ENCODE measurements at regions not wholly inside any gene's neighbourhood (a gene's known extent, or its start where the extent isn't known, plus 50 kb on each side); places are given as distances from the start of the nearest gene placed in this dataset.

DNA sequence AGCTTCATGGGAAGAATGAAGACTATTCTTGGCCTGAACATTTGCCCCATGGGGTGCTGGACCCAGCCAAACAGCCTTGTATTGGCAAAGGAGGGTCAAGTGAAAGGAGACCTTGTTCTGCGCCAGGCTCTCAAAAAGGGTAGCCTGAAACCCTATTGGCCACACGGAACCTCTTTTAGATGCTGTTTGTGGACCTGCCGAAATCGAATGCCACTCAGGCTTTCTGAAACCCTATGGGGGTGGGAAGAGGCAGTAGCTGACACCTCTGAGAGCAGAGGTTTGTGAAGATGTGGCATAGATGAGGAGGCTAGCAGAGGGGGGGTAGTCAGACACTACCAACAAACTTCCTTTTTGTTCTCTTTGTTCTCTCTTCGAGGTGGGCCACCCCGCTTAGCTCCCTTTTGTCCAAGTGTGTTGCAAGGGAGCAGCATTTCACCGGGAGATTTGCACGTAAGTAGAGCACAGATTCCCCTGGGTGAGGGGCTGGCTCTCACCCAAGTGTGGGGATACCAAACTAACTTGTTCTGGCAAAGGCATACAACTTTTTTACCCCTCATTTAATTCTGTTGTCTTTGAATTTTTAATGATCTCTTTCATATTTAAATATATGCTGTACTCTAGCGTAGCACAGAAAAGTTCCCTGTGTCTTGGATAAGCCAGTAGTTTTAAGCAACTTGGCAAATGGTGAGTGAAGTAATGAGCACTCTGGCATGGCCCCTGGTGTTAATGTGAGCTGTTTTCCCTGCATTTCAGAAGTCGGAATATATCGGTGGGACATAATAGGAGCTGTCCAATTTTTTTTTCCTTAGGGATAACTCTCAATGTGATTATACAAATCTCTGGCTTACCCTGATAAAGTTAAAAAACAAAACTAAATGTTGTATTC lies 107.7 kb downstream of the SEPTIN7 start:
- ChIA-PET CTCF (ENCODE audit: low intra/inter-chr PET ratio) (no interaction called here), POLR2A (interaction anchor here (0.6 to 1.1 kb wide), 2 partner anchors 14 to 427 kb away, joined by 3 read pairs; no protein-coding TSS in a partner anchor)
- H3K79me2 ChIP-seq (ENCODE audit: control insufficient read depth, insufficient read depth, low read length): no peaks in the 10 kb centered on the region
- peaks cover 17% of the 10 kb centered on the region; the same call in 2 of the 3 replicates for H3K36me3 ChIP-seq (ENCODE audit: control insufficient read depth, insufficient read depth, low read length)
- no peaks in the 10 kb centered on the region for H4K20me1 ChIP-seq (replicated peaks; ENCODE audit: control insufficient read depth, insufficient read depth, low read length)
- ATAC-seq (no peak), DNase-seq (ENCODE audit: extremely low read depth in 1 of 4, low spot score in 3 of 4) (no peak), FAIRE-seq (no peak)
- no peaks in the 10 kb centered on the region for H3K9me1 ChIP-seq (ENCODE audit: control insufficient read depth, insufficient read depth, low read length)
- H3K9ac ChIP-seq (ENCODE audit: insufficient read depth in 1 of 2, low read depth in 2 of 2, low read length in 2 of 2): no peak overlapping the region
- WGBS (ENCODE audit: insufficient coverage, low coverage, missing lambda C conversion rate): 22% methylated on average over 11 of the region's 11 CpGs
- H2AFZ ChIP-seq (ENCODE audit: low read depth, low read length): no peak overlapping the region
- no peak overlapping the region for H3K4me3 ChIP-seq
- no peak for TF ChIP-seq ZNF282 (CRISPR knock-in tag; IDR thresholded peaks at IDR 0.05)
- no peak for TF ChIP-seq BRF1 (IDR thresholded peaks at IDR 0.05; ENCODE audit: borderline replicate concordance, extremely low read depth, insufficient read length)
- no peak for TF ChIP-seq TRIM28 (IDR thresholded peaks at IDR 0.05)
- no peak for TF ChIP-seq ZNF121 (CRISPR knock-in tag; conservative IDR thresholded peaks at IDR 0.05)
- TF ChIP-seq MIER1 (IDR thresholded peaks at IDR 0.05; ENCODE audit: low read depth): no peak
- no peak for TF ChIP-seq ZNF3 (CRISPR knock-in tag; IDR thresholded peaks at IDR 0.05)
- no peak for TF ChIP-seq HNRNPL (IDR thresholded peaks at IDR 0.05; ENCODE audit: low read depth, low read length)
- no peak for TF ChIP-seq DPF2 (IDR thresholded peaks at IDR 0.05)
- TF ChIP-seq ZNF232 (CRISPR knock-in tag; IDR thresholded peaks at IDR 0.05): no peak
- no peak for TF ChIP-seq SMARCB1 (IDR thresholded peaks at IDR 0.05; ENCODE audit: insufficient read length, low read depth)
- TF ChIP-seq ZNF57 (CRISPR knock-in tag; IDR thresholded peaks at IDR 0.05): no peak
- no peaks in the 10 kb centered on the region for H3K9me3 ChIP-seq (replicated peaks; ENCODE audit: control insufficient read depth, insufficient read depth, low read depth, low read length)
- in situ Hi-C loops (cut with MboI): loop anchor here (5.0 kb wide), 1 partner anchor 201 kb away; no protein-coding TSS in a partner anchor
- no peaks in the 10 kb centered on the region; a peak in 1 of 5 replicates for H3K27me3 ChIP-seq (ENCODE audit: control insufficient read depth in 2 of 2, insufficient read depth in 2 of 2, low read length in 2 of 2)
- H3K4me1 ChIP-seq (replicated peaks in 1 of 2; ENCODE audit: control insufficient read depth in 2 of 2, insufficient read depth in 2 of 2, low read length in 2 of 2): no peaks in the 10 kb centered on the region
- intact Hi-C loops (cut with micrococcal nuclease): loop anchor here (5.0 to 10.0 kb wide), 2 partner anchors 284 to 486 kb away; no protein-coding TSS in a partner anchor
- H3K4me2 ChIP-seq (ENCODE audit: insufficient read depth, low read length): no peak overlapping the region
- H3K27ac ChIP-seq (ENCODE audit: extremely low read depth, low read depth, low read length): no peak overlapping the region
- no TSS peak for BruUV-seq (replicated peaks)
